Lower lobe of right lung (tissue), 2 donors: ENCODE measurements at regions not wholly inside any gene's neighbourhood (a gene's known extent, or its start where the extent isn't known, plus 50 kb on each side); places are given as distances from the start of the nearest gene placed in this dataset.

ENCODE experiments used
- ATAC-seq, 2 donors: fragments of 200-7000 bp; cut with Tn5 transposase; one replicate each; pipeline ENCODE4 v1.9.1; 2020 to 2022; ENCODE audit warnings: mild to moderate bottlenecking in 2 of 2, moderate library complexity in 2 of 2
- DNase-seq: peaks from one replicate; pipeline ENCODE4 v3.0.0-alpha.2; 2020
- H3K27ac ChIP-seq: fragments of 200-600 bp; one replicate; pipeline ENCODE4 v1.8.0; 2022
- H3K27me3 ChIP-seq: fragments of 200-600 bp; one replicate; pipeline ENCODE4 v1.8.0; 2022; ENCODE audit warnings: low read depth
- H3K36me3 ChIP-seq: fragments of 200-600 bp; one replicate; pipeline ENCODE4 v1.8.0; 2022; ENCODE audit warnings: mild to moderate bottlenecking
- H3K4me1 ChIP-seq: fragments of 200-600 bp; one replicate; pipeline ENCODE4 v1.8.0; 2022
- H3K4me3 ChIP-seq: fragments of 200-600 bp; one replicate; pipeline ENCODE4 v1.8.0; 2022; ENCODE audit warnings: mild to moderate bottlenecking
- H3K9me3 ChIP-seq: fragments of 200-600 bp; one replicate; pipeline ENCODE4 v1.8.0; 2022
- intact Hi-C: fragments of 100-400 bp; cut with DNase I; formaldehyde crosslinking; loops from one replicate; pipeline ENCODE4 v1.11.0; 2022
- TF ChIP-seq, protein P1 (sequence below): fragments of 200-600 bp; IDR thresholded peaks from one replicate; pipeline ENCODE4 v1.8.0; 2022; ENCODE audit warnings: antibody characterized with exemption, mild to moderate bottlenecking
- donor health status: DM: no; HTN: yes; CAD: no; lungs with severe emphysema.

DNA sequence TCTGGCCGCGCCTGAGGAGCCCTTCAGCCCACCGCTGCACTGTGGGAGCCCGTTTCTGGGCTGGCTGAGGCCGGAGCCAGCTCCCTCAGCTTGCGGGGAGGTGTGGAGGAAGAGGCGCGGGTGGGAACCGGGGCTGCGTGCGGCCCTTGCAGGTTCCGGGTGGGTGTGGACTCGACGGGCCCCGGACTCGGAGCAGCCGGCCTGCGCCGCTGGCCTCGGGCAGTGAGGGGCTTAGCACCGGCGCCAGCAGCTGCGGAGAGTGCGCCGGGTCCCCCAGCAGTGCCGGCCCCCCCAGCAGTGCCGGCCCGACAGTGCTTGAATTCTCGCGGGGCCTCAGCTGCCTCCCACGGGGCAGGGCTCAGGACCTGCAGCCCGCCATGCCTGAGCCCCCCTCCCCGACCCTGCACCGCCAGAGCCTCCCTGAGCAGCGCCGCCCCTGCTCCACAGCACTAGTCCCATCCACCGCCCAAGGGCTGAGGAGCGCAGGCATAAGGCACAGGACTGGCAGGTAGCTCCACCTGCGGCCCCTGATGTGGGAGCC, 534.2 kb downstream of the ZNF804A start:
- Histone ChIP-seq H3K36me3 (no peaks in the 10 kb centered on the region), H3K27me3 (no peaks in the 10 kb centered on the region), H3K9me3 (no peaks in the 10 kb centered on the region), H3K27ac (no peak overlapping the region), H3K4me1 (no peaks in the 10 kb centered on the region), H3K4me3 (no peak overlapping the region)
- TF ChIP-seq, protein P1, sequence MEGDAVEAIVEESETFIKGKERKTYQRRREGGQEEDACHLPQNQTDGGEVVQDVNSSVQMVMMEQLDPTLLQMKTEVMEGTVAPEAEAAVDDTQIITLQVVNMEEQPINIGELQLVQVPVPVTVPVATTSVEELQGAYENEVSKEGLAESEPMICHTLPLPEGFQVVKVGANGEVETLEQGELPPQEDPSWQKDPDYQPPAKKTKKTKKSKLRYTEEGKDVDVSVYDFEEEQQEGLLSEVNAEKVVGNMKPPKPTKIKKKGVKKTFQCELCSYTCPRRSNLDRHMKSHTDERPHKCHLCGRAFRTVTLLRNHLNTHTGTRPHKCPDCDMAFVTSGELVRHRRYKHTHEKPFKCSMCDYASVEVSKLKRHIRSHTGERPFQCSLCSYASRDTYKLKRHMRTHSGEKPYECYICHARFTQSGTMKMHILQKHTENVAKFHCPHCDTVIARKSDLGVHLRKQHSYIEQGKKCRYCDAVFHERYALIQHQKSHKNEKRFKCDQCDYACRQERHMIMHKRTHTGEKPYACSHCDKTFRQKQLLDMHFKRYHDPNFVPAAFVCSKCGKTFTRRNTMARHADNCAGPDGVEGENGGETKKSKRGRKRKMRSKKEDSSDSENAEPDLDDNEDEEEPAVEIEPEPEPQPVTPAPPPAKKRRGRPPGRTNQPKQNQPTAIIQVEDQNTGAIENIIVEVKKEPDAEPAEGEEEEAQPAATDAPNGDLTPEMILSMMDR, result no peak
- intact Hi-C loops, result no loop called here
- DNase-seq (peak; percentile 27), ATAC-seq (peak in 1 of 2 donors; percentile 41)

DNA sequence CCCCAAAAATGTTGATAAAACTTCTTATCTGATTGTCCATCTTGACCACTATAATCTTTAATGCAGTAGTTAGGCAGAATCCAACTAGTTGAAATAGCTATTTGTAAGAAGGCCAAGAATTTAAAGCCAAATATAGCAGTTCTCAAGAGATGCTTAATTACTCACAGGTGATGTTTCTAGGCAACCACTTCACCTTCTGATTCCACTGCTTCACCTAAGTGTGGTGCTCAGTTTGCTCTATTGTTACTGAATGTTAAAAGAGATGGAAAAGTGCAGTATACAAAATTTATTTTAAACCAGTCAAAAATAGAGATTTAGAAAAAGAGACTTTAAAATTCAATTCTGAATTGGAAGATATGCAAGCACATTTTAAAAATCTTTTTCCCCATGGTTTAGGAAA, 539.4 kb downstream of the ZNF804A start:
- TF ChIP-seq, protein P1, result no peak
- Histone ChIP-seq H3K36me3 (no peaks in the 10 kb centered on the region), H3K27ac (no peak overlapping the region), H3K4me3 (no peak overlapping the region), H3K4me1 (no peaks in the 10 kb centered on the region), H3K27me3 (no peaks in the 10 kb centered on the region), H3K9me3 (no peaks in the 10 kb centered on the region)
- ATAC-seq, result no peak
- no peak for DNase-seq
- intact Hi-C loops, result no loop called here

- H3K4me1 ChIP-seq, result no peaks in the 10 kb centered on the region
- no peaks in the 10 kb centered on the region for H3K9me3 ChIP-seq
- H3K4me3 ChIP-seq, result no peak overlapping the region
- no peak overlapping the region for H3K27ac ChIP-seq
- no peaks in the 10 kb centered on the region for H3K36me3 ChIP-seq
- DNase-seq (no peak), ATAC-seq (no peak)
- intact Hi-C loops, result no loop called here
- TF ChIP-seq, protein P1, result no peak
- H3K27me3 ChIP-seq, result no peaks in the 10 kb centered on the region
Measured at GRCh38 chr2:185142677-185143076, 544.3 kb downstream of the ZNF804A start.

DNA sequence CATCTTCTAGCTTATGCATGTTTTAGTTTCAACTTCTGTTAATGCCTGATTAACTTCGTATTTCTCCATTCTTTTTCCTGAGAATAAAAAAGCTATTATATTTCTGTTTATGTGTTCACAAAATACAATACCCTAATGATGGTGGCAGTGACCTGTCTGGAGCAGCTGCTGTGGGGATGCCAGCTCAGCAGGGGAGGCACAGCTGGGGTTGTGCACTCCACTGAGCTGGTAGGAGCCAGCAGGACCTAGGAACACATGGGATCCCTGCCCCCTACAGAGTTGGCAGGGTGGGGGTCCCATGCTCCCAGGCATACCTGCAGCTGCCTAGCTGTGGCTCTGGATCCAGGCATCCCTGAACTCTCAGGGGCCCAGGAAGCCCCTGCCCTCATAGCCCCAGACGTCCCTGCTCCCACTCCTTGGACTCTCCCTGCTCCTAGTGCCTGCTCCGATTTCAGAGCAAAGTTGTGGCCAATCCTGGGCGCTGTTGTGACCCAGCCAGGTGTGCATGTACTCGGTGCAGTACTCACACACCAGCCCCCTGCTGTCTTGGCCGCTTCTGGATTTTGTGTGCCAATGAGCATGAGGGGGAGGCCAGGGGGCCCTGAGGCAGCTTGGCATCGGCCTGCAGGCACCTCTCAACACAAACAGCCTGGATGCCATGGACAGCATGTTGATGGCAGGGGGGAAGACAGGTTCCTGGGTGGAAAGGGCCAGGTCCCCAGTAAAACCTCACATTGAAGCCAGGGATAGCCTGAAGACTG, 546.0 kb downstream of the ZNF804A start:
- Histone ChIP-seq H3K27ac (no peak overlapping the region), H3K4me3 (no peak overlapping the region), H3K36me3 (no peaks in the 10 kb centered on the region), H3K4me1 (no peaks in the 10 kb centered on the region), H3K27me3 (no peaks in the 10 kb centered on the region), H3K9me3 (no peaks in the 10 kb centered on the region)
- DNase-seq (peak; percentile 26), ATAC-seq (peak; percentile 11 to 43)
- TF ChIP-seq, protein P1, result no peak
- intact Hi-C loops, result no loop called here

- intact Hi-C loops, result no loop called here
- TF ChIP-seq, protein P1, result no peak
- H3K4me3 ChIP-seq, result no peak overlapping the region
- no peaks in the 10 kb centered on the region for H3K4me1 ChIP-seq
- H3K36me3 ChIP-seq, result no peaks in the 10 kb centered on the region
- ATAC-seq (peak in 1 of 2 donors; percentile 41), DNase-seq (peak; percentile 19)
- H3K27ac ChIP-seq, result no peak overlapping the region
- no peaks in the 10 kb centered on the region for H3K27me3 ChIP-seq
- no peaks in the 10 kb centered on the region for H3K9me3 ChIP-seq
Measured at GRCh38 chr2:185145316-185146121, 547.2 kb downstream of the ZNF804A start.
